KMS-11 (cell line): ENCODE measurements at regions not wholly inside any gene's neighbourhood (a gene's known extent, or its start where the extent isn't known, plus 50 kb on each side); places are given as distances from the start of the nearest gene placed in this dataset.

ENCODE experiments used
- H2AFZ ChIP-seq: fragments of 200-600 bp; sonication (generic); 2 replicates; pipeline ENCODE4 v1.6.1; 2016; ENCODE audit warnings: antibody characterized with exemption, mixed run types, low read depth
- H3K27ac ChIP-seq: fragments of 200-600 bp; sonication (generic); 2 replicates; pipeline ENCODE4 v1.6.1; 2016; ENCODE audit warnings: mild to moderate bottlenecking, mixed run types
- H3K27me3 ChIP-seq: fragments of 200-600 bp; sonication (generic); 2 replicates; pipeline ENCODE4 v1.6.1; 2017; ENCODE audit warnings: mild to moderate bottlenecking, low read depth, mixed run types, moderate library complexity; ENCODE audit not compliant: insufficient read depth
- H3K36me3 ChIP-seq: fragments of 200-600 bp; sonication (generic); 2 replicates; pipeline ENCODE4 v1.6.1; 2017; ENCODE audit warnings: mild to moderate bottlenecking, mixed run types; ENCODE audit not compliant: insufficient read depth
- H3K4me1 ChIP-seq: fragments of 200-600 bp; sonication (generic); 2 replicates; pipeline ENCODE4 v1.6.1; 2016; ENCODE audit warnings: mild to moderate bottlenecking, low read depth, mixed run types; ENCODE audit not compliant: poor library complexity, severe bottlenecking
- H3K4me2 ChIP-seq: fragments of 200-600 bp; sonication (generic); 2 replicates; pipeline ENCODE4 v1.7.0; 2016; ENCODE audit warnings: mild to moderate bottlenecking, mixed run types
- H3K4me3 ChIP-seq: fragments of 200-600 bp; sonication (generic); IDR thresholded peaks from 2 replicates; pipeline ENCODE4 v1.6.1; 2017; ENCODE audit warnings: low read depth, low read length, mixed read lengths; ENCODE audit not compliant: insufficient read depth
- H3K79me2 ChIP-seq: fragments of 200-600 bp; sonication (generic); 2 replicates; pipeline ENCODE4 v1.6.1; 2016; ENCODE audit warnings: low read depth, mixed run types; ENCODE audit not compliant: insufficient read depth
- H3K9ac ChIP-seq: fragments of 200-600 bp; sonication (generic); 2 replicates; pipeline ENCODE4 v1.6.1; 2016; ENCODE audit warnings: mild to moderate bottlenecking, mixed run types
- H4K20me1 ChIP-seq: fragments of 200-600 bp; sonication (generic); 2 replicates; pipeline ENCODE4 v1.6.1; 2016; ENCODE audit warnings: mild to moderate bottlenecking, mixed run types; ENCODE audit not compliant: insufficient read depth
- CTCF ChIP-seq: fragments of 200-600 bp; sonication (generic); conservative IDR thresholded peaks from 2 replicates; pipeline ENCODE4 v1.6.1; 2017; ENCODE audit warnings: low read depth, mild to moderate bottlenecking, antibody characterized with exemption, low read length, moderate library complexity, mixed read lengths

GRCh38 chr9:91158286-91158685 is 203.4 kb downstream of the AUH start:
- no peak overlapping the region for H2AFZ ChIP-seq
- no peak for TF ChIP-seq CTCF
- H3K4me1 ChIP-seq, result peaks cover 91% of the 10 kb centered on the region
- no peak overlapping the region for H3K9ac ChIP-seq
- H3K36me3 ChIP-seq, result no peaks in the 10 kb centered on the region
- peak overlapping the region; percentile 69 for H3K4me2 ChIP-seq
- no peaks in the 10 kb centered on the region for H4K20me1 ChIP-seq
- H3K79me2 ChIP-seq, result peaks cover 83% of the 10 kb centered on the region
- no peaks in the 10 kb centered on the region for H3K27me3 ChIP-seq
- H3K4me3 ChIP-seq, result no peak overlapping the region
- H3K27ac ChIP-seq, result peak overlapping the region; percentile 73

GRCh38 chr9:91158946-91159345 is 202.8 kb downstream of the AUH start:
- no peaks in the 10 kb centered on the region for H3K27me3 ChIP-seq
- no peak overlapping the region for H3K4me3 ChIP-seq
- H3K27ac ChIP-seq, result peak overlapping the region; percentile 73; the same call in 1 of the 2 replicates
- H3K79me2 ChIP-seq, result peaks cover 79% of the 10 kb centered on the region
- no peak overlapping the region for H3K9ac ChIP-seq
- H4K20me1 ChIP-seq, result no peaks in the 10 kb centered on the region
- no peaks in the 10 kb centered on the region for H3K36me3 ChIP-seq
- no peak for TF ChIP-seq CTCF
- H2AFZ ChIP-seq, result no peak overlapping the region
- peak overlapping the region; percentile 69; the same call in 1 of the 2 replicates for H3K4me2 ChIP-seq
- peaks cover 91% of the 10 kb centered on the region for H3K4me1 ChIP-seq

- peaks cover 91% of the 10 kb centered on the region for H3K4me1 ChIP-seq
- H3K27me3 ChIP-seq, result no peaks in the 10 kb centered on the region
- no peak overlapping the region for H2AFZ ChIP-seq
- no peak overlapping the region for H3K9ac ChIP-seq
- no peak for TF ChIP-seq CTCF
- peaks cover 72% of the 10 kb centered on the region for H3K79me2 ChIP-seq
- H3K27ac ChIP-seq, result no peak overlapping the region
- no peaks in the 10 kb centered on the region for H4K20me1 ChIP-seq
- H3K4me2 ChIP-seq, result no peak overlapping the region; the same call in 1 of the 2 replicates
- no peak overlapping the region for H3K4me3 ChIP-seq
- H3K36me3 ChIP-seq, result no peaks in the 10 kb centered on the region
Observed at GRCh38 chr9:91159664-91160121, 202.0 kb downstream of the AUH start.

- peaks cover 91% of the 10 kb centered on the region for H3K4me1 ChIP-seq
- no peak for TF ChIP-seq CTCF
- no peaks in the 10 kb centered on the region for H4K20me1 ChIP-seq
- H3K36me3 ChIP-seq, result no peaks in the 10 kb centered on the region
- H3K27me3 ChIP-seq, result no peaks in the 10 kb centered on the region
- no peak overlapping the region for H3K27ac ChIP-seq
- H3K79me2 ChIP-seq, result peaks cover 67% of the 10 kb centered on the region
- H3K4me3 ChIP-seq, result no peak overlapping the region
- H3K9ac ChIP-seq, result no peak overlapping the region
- H2AFZ ChIP-seq, result no peak overlapping the region
- H3K4me2 ChIP-seq, result peak overlapping the region; percentile 28; the same call in 1 of the 2 replicates
Observed at GRCh38 chr9:91160181-91160580, 201.5 kb downstream of the AUH start.
